OCI-LY1 (cell line): ENCODE measurements at regions not wholly inside any gene's neighbourhood (a gene's known extent, or its start where the extent isn't known, plus 50 kb on each side); places are given as distances from the start of the nearest gene placed in this dataset.

Experiments used
- EZH2 ChIP-seq: fragments of 200-600 bp; sonication (generic), shearing (Covaris generic); IDR thresholded peaks from 2 replicates; pipeline ENCODE4 v1.8.0; 2017; ENCODE audit warnings: borderline replicate concordance, mixed run types, mild to moderate bottlenecking, antibody characterized with exemption, low read length, moderate library complexity, mixed read lengths
- TF ChIP-seq, protein P1 (sequence below): fragments of 200-600 bp; sonication (generic), shearing (Covaris generic); IDR thresholded peaks from 2 replicates; pipeline ENCODE4 v1.5.1; 2017; ENCODE audit warnings: mild to moderate bottlenecking, antibody characterized with exemption, low read length, moderate library complexity, mixed read lengths

DNA sequence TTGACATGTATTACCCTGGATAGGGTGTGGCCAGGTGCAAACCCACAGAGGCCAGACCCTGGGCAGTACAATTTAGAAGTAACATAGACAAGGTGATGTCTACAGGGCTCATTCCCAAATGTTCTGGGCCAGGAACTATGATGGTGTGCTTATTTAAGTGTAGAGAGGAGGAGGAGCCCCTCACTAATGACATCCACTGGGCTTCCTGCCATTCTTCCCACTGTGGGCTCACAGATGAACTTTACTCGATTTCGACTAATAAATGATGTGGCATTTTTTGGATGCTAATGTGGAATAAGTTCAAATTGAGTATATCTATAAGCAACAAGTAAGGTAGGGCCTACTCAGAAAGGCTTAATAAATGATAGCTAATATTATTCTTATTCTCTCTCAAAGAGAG, 280.9 kb upstream of the BOD1L1 start:
- TF ChIP-seq, protein P1, sequence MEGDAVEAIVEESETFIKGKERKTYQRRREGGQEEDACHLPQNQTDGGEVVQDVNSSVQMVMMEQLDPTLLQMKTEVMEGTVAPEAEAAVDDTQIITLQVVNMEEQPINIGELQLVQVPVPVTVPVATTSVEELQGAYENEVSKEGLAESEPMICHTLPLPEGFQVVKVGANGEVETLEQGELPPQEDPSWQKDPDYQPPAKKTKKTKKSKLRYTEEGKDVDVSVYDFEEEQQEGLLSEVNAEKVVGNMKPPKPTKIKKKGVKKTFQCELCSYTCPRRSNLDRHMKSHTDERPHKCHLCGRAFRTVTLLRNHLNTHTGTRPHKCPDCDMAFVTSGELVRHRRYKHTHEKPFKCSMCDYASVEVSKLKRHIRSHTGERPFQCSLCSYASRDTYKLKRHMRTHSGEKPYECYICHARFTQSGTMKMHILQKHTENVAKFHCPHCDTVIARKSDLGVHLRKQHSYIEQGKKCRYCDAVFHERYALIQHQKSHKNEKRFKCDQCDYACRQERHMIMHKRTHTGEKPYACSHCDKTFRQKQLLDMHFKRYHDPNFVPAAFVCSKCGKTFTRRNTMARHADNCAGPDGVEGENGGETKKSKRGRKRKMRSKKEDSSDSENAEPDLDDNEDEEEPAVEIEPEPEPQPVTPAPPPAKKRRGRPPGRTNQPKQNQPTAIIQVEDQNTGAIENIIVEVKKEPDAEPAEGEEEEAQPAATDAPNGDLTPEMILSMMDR: no peak
- TF ChIP-seq EZH2: no peak
